ENCODE measurements at regions not wholly inside any gene's neighbourhood (a gene's known extent, or its start where the extent isn't known, plus 50 kb on each side); places are given as distances from the start of the nearest gene placed in this dataset.

GRCh38 chr6:27777614-27778355 is 134.4 kb downstream of the OR2B2 start (continued):
- TF ChIP-seq HMGXB4 (CRISPR knock-in tag; IDR thresholded peaks at IDR 0.05; ENCODE audit: borderline replicate concordance in 1 of 2, low read depth in 1 of 2) (peak; percentile 7 to 22; a peak in 1 of 4 replicates), FOXK2 (IDR thresholded peaks at IDR 0.05) (peak; percentile 55; the same call in 1 of the 2 replicates), ZNF512 (CRISPR knock-in tag; IDR thresholded peaks at IDR 0.05) (no peak), ZNF24 (IDR thresholded peaks at IDR 0.05) (peak; percentile 88), ZNF839 (CRISPR knock-in tag; IDR thresholded peaks at IDR 0.05; ENCODE audit: borderline replicate concordance) (no peak), HIVEP1 (CRISPR knock-in tag; IDR thresholded peaks at IDR 0.05) (no peak), ZNF362 (CRISPR knock-in tag; IDR thresholded peaks at IDR 0.05; ENCODE audit: borderline replicate concordance) (peak; percentile 49; the same call in 1 of the 2 replicates), YY1 (IDR thresholded peaks at IDR 0.05; ENCODE audit: insufficient read depth, insufficient replicate concordance, low read depth, low read length) (peak; percentile 34), DPF2 (CRISPR knock-in tag; IDR thresholded peaks at IDR 0.05; ENCODE audit: borderline replicate concordance, low read depth) (no peak), DMAP1 (CRISPR knock-in tag; IDR thresholded peaks at IDR 0.05) (no peak)

Data from HepG2 (cell line).